Liver (tissue), 8 donors: ENCODE measurements at regions not wholly inside any gene's neighbourhood (a gene's known extent, or its start where the extent isn't known, plus 50 kb on each side); places are given as distances from the start of the nearest gene placed in this dataset.

ENCODE experiments used
- DNase-seq: peaks from one replicate; pipeline ENCODE4 v3.0.0-alpha.2; 2017; ENCODE audit warnings: low spot score
- H3K27ac ChIP-seq, 2 donors: one replicate each; pipeline ENCODE4 v1.7.0; 2013; ENCODE audit warnings: inconsistent platforms in 2 of 2, low read length in 2 of 2, control low read depth in 1 of 2, low read depth in 1 of 2, mild to moderate bottlenecking in 1 of 2
- H3K27me3 ChIP-seq, 4 donors: one replicate each; pipeline versions ENCODE4 v1.6.1 to v1.7.0; 2013; ENCODE audit warnings: low read length in 3 of 4, inconsistent platforms in 1 of 4, mild to moderate bottlenecking in 1 of 4, moderate library complexity in 1 of 4; ENCODE audit not compliant: control insufficient read depth in 4 of 4, insufficient read depth in 4 of 4
- H3K36me3 ChIP-seq, 4 donors: one replicate each; pipeline versions ENCODE4 v1.6.1 to v1.7.0; 2013; ENCODE audit warnings: low read length in 3 of 4, mild to moderate bottlenecking in 3 of 4, low read depth in 1 of 4, moderate library complexity in 1 of 4; ENCODE audit not compliant: control insufficient read depth in 4 of 4, insufficient read depth in 3 of 4
- H3K4me1 ChIP-seq, 4 donors: one replicate each; pipeline versions ENCODE4 v1.6.1 to v1.7.0; 2013; ENCODE audit warnings: low read length in 3 of 4, mild to moderate bottlenecking in 3 of 4, moderate library complexity in 1 of 4; ENCODE audit not compliant: control insufficient read depth in 4 of 4, insufficient read depth in 4 of 4
- H3K4me3 ChIP-seq, 3 donors: one replicate each; pipeline versions ENCODE4 v1.6.1 to v1.7.0; 2013; ENCODE audit warnings: low read length in 3 of 3, control low read depth in 1 of 3, low read depth in 1 of 3, mild to moderate bottlenecking in 1 of 3
- H3K9ac ChIP-seq, 2 donors: one replicate each; pipeline ENCODE4 v1.7.0; 2013; ENCODE audit warnings: low read length in 2 of 2, mild to moderate bottlenecking in 2 of 2, moderate library complexity in 2 of 2, control low read depth in 1 of 2, low read depth in 1 of 2
- H3K9me3 ChIP-seq, 4 donors: one replicate each; pipeline versions ENCODE4 v1.6.1 to v1.7.0; 2013; ENCODE audit warnings: low read length in 3 of 4; ENCODE audit not compliant: control insufficient read depth in 4 of 4
- EGR1 ChIP-seq, 2 donors: IDR thresholded peaks; 2 replicates each; pipeline ENCODE4 v1.6.1; 2016 to 2018; ENCODE audit warnings: antibody characterized with exemption in 2 of 2, low read depth in 2 of 2
- FOXA1 ChIP-seq: IDR thresholded peaks from 2 replicates; pipeline ENCODE4 v1.6.1; 2016; ENCODE audit warnings: antibody characterized with exemption
- FOXA2 ChIP-seq: IDR thresholded peaks from 2 replicates; pipeline ENCODE4 v1.6.1; 2016; ENCODE audit warnings: antibody characterized with exemption
- GABPA ChIP-seq, 2 donors: IDR thresholded peaks in 1 of 2; conservative IDR thresholded peaks in 1 of 2; 2 replicates each; pipeline ENCODE4 v1.6.1; 2016; ENCODE audit warnings: antibody characterized with exemption in 2 of 2, mild to moderate bottlenecking in 1 of 2, moderate library complexity in 1 of 2
- HNF4A ChIP-seq, 2 donors: conservative IDR thresholded peaks; 2 replicates each; pipeline ENCODE4 v1.6.1; 2016; ENCODE audit warnings: antibody characterized with exemption in 2 of 2, mild to moderate bottlenecking in 2 of 2
- HNF4G ChIP-seq: IDR thresholded peaks from 2 replicates; pipeline ENCODE4 v1.6.1; 2016; ENCODE audit warnings: antibody characterized with exemption
- JUND ChIP-seq, 2 donors: IDR thresholded peaks; 2 replicates each; pipeline ENCODE4 v1.6.1; 2016; ENCODE audit warnings: antibody characterized with exemption in 2 of 2
- NR2F2 ChIP-seq: IDR thresholded peaks from 2 replicates; pipeline ENCODE4 v1.6.1; 2016; ENCODE audit warnings: antibody characterized with exemption
- RAD21 ChIP-seq, 2 donors: IDR thresholded peaks; 2 replicates each; pipeline ENCODE4 v1.6.1; 2016; ENCODE audit warnings: antibody characterized with exemption in 2 of 2, mild to moderate bottlenecking in 2 of 2
- RXRA ChIP-seq, 2 donors: IDR thresholded peaks; 2 replicates each; pipeline ENCODE4 v1.6.1; 2017 to 2018; ENCODE audit warnings: antibody characterized with exemption in 2 of 2, mild to moderate bottlenecking in 1 of 2
- SP1 ChIP-seq: IDR thresholded peaks from 2 replicates; pipeline ENCODE4 v1.6.1; 2018; ENCODE audit warnings: antibody characterized with exemption, mild to moderate bottlenecking
- YY1 ChIP-seq: IDR thresholded peaks from 2 replicates; pipeline ENCODE4 v1.6.1; 2016; ENCODE audit warnings: antibody characterized with exemption, mild to moderate bottlenecking
- WGBS: extraction: QIAGEN DNeasy Blood & Tissue Kit; methylation state at CpG from one replicate; pipeline ENCODE4 v1.1.7; 2013; 5-methylcytosine and 5-hydroxymethylcytosine counted together
- TF ChIP-seq, protein P1 (sequence below): fragments of 150-350 bp; IDR thresholded peaks from 2 replicates; pipeline ENCODE4 v1.5.1; 2017; ENCODE audit warnings: improper control_type of control experiment, low read depth, low read length; ENCODE audit not compliant: missing input control
- TF ChIP-seq, protein P2 (sequence below): IDR thresholded peaks from 2 replicates; pipeline ENCODE4 v1.6.1; 2016; ENCODE audit warnings: antibody characterized with exemption
- TF ChIP-seq, protein P3 (sequence below): IDR thresholded peaks from 2 replicates; pipeline ENCODE4 v1.6.1; 2016; ENCODE audit warnings: antibody characterized with exemption
- TF ChIP-seq, protein P4 (sequence below): IDR thresholded peaks from 2 replicates; pipeline ENCODE4 v1.6.1; 2016; ENCODE audit warnings: antibody characterized with exemption, mild to moderate bottlenecking
- donor health status: healthy.
- donor health status: healthy.
- donor health status: healthy.
- donor health status: healthy.
- donor health status: healthy.

DNA sequence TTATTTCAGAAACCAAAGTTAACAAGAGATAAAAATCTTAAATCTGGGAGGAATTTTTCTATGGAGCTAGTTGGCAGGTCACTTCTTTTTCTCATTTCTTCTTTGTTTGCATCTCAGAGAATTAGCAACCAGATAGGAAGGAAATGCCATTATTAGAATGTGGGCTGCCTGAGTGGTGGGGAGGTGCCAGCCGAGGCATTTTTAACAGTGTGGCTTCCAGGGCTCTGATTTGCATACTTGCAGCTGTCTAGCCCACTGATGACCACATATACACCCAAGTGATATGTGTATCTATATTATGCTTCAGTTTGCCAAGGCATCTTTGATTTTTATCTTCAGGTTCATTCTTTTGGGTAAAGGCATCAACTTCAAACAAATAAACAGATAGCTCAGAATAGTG is 206.7 kb downstream of the CLIC5 start:
- H3K27me3 ChIP-seq: peaks cover 0 to 8% (median 2%) of the 10 kb centered on the region in 4 donors
- TF ChIP-seq FOXA1 (no peak), SP1 (no peak), EGR1 (IDR thresholded peaks at IDR 0.05; ENCODE audit: low read depth in 2 of 2) (no peak), YY1 (no peak), FOXA2 (no peak), HNF4A (conservative IDR thresholded peaks at IDR 0.05) (no peak), RXRA (IDR thresholded peaks at IDR 0.05) (no peak), HNF4G (no peak), GABPA (IDR thresholded peaks at IDR 0.05 in 1 of 2, conservative IDR thresholded peaks at IDR 0.05 in 1 of 2) (no peak), RAD21 (IDR thresholded peaks at IDR 0.05) (no peak), NR2F2 (no peak), JUND (IDR thresholded peaks at IDR 0.05) (no peak)
- TF ChIP-seq, protein P1, sequence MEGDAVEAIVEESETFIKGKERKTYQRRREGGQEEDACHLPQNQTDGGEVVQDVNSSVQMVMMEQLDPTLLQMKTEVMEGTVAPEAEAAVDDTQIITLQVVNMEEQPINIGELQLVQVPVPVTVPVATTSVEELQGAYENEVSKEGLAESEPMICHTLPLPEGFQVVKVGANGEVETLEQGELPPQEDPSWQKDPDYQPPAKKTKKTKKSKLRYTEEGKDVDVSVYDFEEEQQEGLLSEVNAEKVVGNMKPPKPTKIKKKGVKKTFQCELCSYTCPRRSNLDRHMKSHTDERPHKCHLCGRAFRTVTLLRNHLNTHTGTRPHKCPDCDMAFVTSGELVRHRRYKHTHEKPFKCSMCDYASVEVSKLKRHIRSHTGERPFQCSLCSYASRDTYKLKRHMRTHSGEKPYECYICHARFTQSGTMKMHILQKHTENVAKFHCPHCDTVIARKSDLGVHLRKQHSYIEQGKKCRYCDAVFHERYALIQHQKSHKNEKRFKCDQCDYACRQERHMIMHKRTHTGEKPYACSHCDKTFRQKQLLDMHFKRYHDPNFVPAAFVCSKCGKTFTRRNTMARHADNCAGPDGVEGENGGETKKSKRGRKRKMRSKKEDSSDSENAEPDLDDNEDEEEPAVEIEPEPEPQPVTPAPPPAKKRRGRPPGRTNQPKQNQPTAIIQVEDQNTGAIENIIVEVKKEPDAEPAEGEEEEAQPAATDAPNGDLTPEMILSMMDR: no peak
- TF ChIP-seq, protein P2, sequence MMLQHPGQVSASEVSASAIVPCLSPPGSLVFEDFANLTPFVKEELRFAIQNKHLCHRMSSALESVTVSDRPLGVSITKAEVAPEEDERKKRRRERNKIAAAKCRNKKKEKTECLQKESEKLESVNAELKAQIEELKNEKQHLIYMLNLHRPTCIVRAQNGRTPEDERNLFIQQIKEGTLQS: no peak
- TF ChIP-seq, protein P3, sequence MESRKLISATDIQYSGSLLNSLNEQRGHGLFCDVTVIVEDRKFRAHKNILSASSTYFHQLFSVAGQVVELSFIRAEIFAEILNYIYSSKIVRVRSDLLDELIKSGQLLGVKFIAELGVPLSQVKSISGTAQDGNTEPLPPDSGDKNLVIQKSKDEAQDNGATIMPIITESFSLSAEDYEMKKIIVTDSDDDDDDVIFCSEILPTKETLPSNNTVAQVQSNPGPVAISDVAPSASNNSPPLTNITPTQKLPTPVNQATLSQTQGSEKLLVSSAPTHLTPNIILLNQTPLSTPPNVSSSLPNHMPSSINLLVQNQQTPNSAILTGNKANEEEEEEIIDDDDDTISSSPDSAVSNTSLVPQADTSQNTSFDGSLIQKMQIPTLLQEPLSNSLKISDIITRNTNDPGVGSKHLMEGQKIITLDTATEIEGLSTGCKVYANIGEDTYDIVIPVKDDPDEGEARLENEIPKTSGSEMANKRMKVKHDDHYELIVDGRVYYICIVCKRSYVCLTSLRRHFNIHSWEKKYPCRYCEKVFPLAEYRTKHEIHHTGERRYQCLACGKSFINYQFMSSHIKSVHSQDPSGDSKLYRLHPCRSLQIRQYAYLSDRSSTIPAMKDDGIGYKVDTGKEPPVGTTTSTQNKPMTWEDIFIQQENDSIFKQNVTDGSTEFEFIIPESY: no peak
- TF ChIP-seq, protein P4, sequence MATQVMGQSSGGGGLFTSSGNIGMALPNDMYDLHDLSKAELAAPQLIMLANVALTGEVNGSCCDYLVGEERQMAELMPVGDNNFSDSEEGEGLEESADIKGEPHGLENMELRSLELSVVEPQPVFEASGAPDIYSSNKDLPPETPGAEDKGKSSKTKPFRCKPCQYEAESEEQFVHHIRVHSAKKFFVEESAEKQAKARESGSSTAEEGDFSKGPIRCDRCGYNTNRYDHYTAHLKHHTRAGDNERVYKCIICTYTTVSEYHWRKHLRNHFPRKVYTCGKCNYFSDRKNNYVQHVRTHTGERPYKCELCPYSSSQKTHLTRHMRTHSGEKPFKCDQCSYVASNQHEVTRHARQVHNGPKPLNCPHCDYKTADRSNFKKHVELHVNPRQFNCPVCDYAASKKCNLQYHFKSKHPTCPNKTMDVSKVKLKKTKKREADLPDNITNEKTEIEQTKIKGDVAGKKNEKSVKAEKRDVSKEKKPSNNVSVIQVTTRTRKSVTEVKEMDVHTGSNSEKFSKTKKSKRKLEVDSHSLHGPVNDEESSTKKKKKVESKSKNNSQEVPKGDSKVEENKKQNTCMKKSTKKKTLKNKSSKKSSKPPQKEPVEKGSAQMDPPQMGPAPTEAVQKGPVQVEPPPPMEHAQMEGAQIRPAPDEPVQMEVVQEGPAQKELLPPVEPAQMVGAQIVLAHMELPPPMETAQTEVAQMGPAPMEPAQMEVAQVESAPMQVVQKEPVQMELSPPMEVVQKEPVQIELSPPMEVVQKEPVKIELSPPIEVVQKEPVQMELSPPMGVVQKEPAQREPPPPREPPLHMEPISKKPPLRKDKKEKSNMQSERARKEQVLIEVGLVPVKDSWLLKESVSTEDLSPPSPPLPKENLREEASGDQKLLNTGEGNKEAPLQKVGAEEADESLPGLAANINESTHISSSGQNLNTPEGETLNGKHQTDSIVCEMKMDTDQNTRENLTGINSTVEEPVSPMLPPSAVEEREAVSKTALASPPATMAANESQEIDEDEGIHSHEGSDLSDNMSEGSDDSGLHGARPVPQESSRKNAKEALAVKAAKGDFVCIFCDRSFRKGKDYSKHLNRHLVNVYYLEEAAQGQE: no peak
- no peak for DNase-seq
- H3K9ac ChIP-seq: no peak overlapping the region
- no peaks in the 10 kb centered on the region for H3K4me1 ChIP-seq
- no peak overlapping the region for H3K27ac ChIP-seq
- no peaks in the 10 kb centered on the region for H3K36me3 ChIP-seq
- 44% methylated on average over 1 of the region's 1 CpG for WGBS
- H3K9me3 ChIP-seq: no peaks in the 10 kb centered on the region
- H3K4me3 ChIP-seq: no peak overlapping the region

DNA sequence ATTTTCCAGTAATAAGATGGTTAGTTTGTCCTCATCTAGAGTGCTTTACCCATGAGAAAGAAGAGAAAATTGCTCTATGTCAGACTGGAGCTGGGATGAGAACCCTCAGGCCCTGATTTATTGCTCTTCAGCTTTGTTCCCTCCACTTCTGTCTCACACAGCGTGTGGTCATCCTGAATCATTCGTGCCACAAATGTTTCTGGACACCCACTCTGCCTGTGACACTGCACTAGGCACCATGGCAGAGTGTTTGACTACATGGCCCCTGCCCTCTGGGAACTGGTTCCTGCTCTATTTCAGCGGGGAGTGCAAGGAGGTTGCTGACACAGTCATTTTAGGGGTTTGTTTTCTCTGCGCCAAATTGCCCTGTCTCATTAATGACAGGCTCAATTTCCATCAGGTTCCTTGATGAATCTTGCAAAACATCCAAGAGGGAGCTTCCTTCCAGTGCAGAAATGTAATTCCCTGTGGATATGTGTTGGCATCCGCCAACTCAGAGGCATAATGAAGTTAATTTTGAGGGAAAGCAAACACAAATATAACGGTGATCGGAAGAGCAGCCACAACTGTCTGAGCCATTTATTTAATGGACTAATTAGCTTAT is 207.5 kb downstream of the CLIC5 start:
- no peaks in the 10 kb centered on the region for H3K36me3 ChIP-seq
- H3K4me3 ChIP-seq: no peak overlapping the region
- DNase-seq: no peak
- no peak overlapping the region for H3K27ac ChIP-seq
- no peaks in the 10 kb centered on the region for H3K4me1 ChIP-seq
- TF ChIP-seq HNF4G (no peak), RAD21 (IDR thresholded peaks at IDR 0.05) (no peak), JUND (IDR thresholded peaks at IDR 0.05) (no peak), YY1 (no peak), RXRA (IDR thresholded peaks at IDR 0.05) (no peak), NR2F2 (no peak)
- TF ChIP-seq, protein P1: no peak
- no peak overlapping the region for H3K9ac ChIP-seq
- WGBS: 80% methylated on average over 7 of the region's 7 CpGs
- H3K27me3 ChIP-seq: peaks cover 0 to 8% (median 2%) of the 10 kb centered on the region in 4 donors
- H3K9me3 ChIP-seq: no peaks in the 10 kb centered on the region
